OCI-LY1 (cell line): ENCODE measurements at regions not wholly inside any gene's neighbourhood (a gene's known extent, or its start where the extent isn't known, plus 50 kb on each side); places are given as distances from the start of the nearest gene placed in this dataset.

Experiments
- CTCF ChIP-seq: fragments of 200-600 bp; sonication (generic), shearing (Covaris generic); IDR thresholded peaks from 2 replicates; pipeline ENCODE4 v1.5.1; 2017; ENCODE audit warnings: mild to moderate bottlenecking, antibody characterized with exemption, low read length, moderate library complexity, mixed read lengths
- EZH2 ChIP-seq: fragments of 200-600 bp; sonication (generic), shearing (Covaris generic); IDR thresholded peaks from 2 replicates; pipeline ENCODE4 v1.8.0; 2017; ENCODE audit warnings: borderline replicate concordance, mixed run types, mild to moderate bottlenecking, antibody characterized with exemption, low read length, moderate library complexity, mixed read lengths

GRCh38 chr14:98498019-98498885, 773.7 kb downstream of the BCL11B start:
- TF ChIP-seq CTCF (no peak), EZH2 (no peak)
